ENCODE measurements at regions not wholly inside any gene's neighbourhood (a gene's known extent, or its start where the extent isn't known, plus 50 kb on each side); places are given as distances from the start of the nearest gene placed in this dataset.
"Not testable (repeated sequence)": the region's sequence is repeated elsewhere in the genome, so short reads cannot be mapped to it uniquely, and the experiment has no call there.

GRCh38 chr3:153855772-153856171 lies 265.4 kb upstream of the ARHGEF26 start:
- no peaks in the 10 kb centered on the region for H3K36me3 Mint-ChIP-seq (ENCODE audit: low read depth)
- H3K27ac Mint-ChIP-seq, result no peak overlapping the region
- ATAC-seq (no peak), DNase-seq (no peak)
- CTCF ChIA-PET, result no interaction called here
- no peaks in the 10 kb centered on the region for H3K9me3 Mint-ChIP-seq (ENCODE audit: insufficient read depth)
- POLR2A ChIA-PET, result no interaction called here
- H3K27me3 Mint-ChIP-seq (ENCODE audit: low read depth), result no peaks in the 10 kb centered on the region
- H3K4me1 Mint-ChIP-seq (ENCODE audit: low read depth), result no peaks in the 10 kb centered on the region
- H3K4me3 Mint-ChIP-seq, result no peak overlapping the region

- H3K9me3 Mint-ChIP-seq (ENCODE audit: insufficient read depth), result no peaks in the 10 kb centered on the region
- no peak overlapping the region for H3K4me3 Mint-ChIP-seq
- DNase-seq (no peak), ATAC-seq (no peak)
- CTCF ChIA-PET, result no interaction called here
- no peaks in the 10 kb centered on the region for H3K4me1 Mint-ChIP-seq (ENCODE audit: low read depth)
- POLR2A ChIA-PET, result no interaction called here
- H3K27me3 Mint-ChIP-seq (ENCODE audit: low read depth), result no peaks in the 10 kb centered on the region
- H3K36me3 Mint-ChIP-seq (ENCODE audit: low read depth), result no peaks in the 10 kb centered on the region
- no peak overlapping the region for H3K27ac Mint-ChIP-seq
These were observed 264.3 kb upstream of the ARHGEF26 start for GRCh38 chr3:153856932-153857331.

GRCh38 chr3:153864793-153865192 lies 256.4 kb upstream of the ARHGEF26 start:
- no peak overlapping the region for H3K27ac Mint-ChIP-seq
- CTCF ChIA-PET, result no interaction called here

GRCh38 chr3:153866901-153867300 lies 254.3 kb upstream of the ARHGEF26 start:
- DNase-seq (no peak), ATAC-seq (no peak)
- ChIA-PET POLR2A (no interaction called here), CTCF (no interaction called here)
- Mint-ChIP-seq H3K9me3 (ENCODE audit: insufficient read depth) (no peaks in the 10 kb centered on the region), H3K4me3 (no peak overlapping the region), H3K36me3 (ENCODE audit: low read depth) (no peaks in the 10 kb centered on the region), H3K27ac (no peak overlapping the region), H3K27me3 (ENCODE audit: low read depth) (no peaks in the 10 kb centered on the region), H3K4me1 (ENCODE audit: low read depth) (no peaks in the 10 kb centered on the region)

More at GRCh38 chr3:153864793-153865192, 256.4 kb upstream of the ARHGEF26 start:
- H3K4me3 Mint-ChIP-seq, result no peak overlapping the region
- H3K36me3 Mint-ChIP-seq (ENCODE audit: low read depth), result no peaks in the 10 kb centered on the region
- POLR2A ChIA-PET, result no interaction called here
- no peaks in the 10 kb centered on the region for H3K27me3 Mint-ChIP-seq (ENCODE audit: low read depth)
- H3K9me3 Mint-ChIP-seq (ENCODE audit: insufficient read depth), result no peaks in the 10 kb centered on the region
- ATAC-seq (no peak), DNase-seq (no peak)
- no peaks in the 10 kb centered on the region for H3K4me1 Mint-ChIP-seq (ENCODE audit: low read depth)

- H3K9me3 Mint-ChIP-seq (ENCODE audit: insufficient read depth); H3K4me1 Mint-ChIP-seq (ENCODE audit: low read depth); ATAC-seq; CTCF ChIA-PET; H3K27me3 Mint-ChIP-seq (ENCODE audit: low read depth); DNase-seq; POLR2A ChIA-PET; H3K36me3 Mint-ChIP-seq (ENCODE audit: low read depth); H3K27ac Mint-ChIP-seq; H3K4me3 Mint-ChIP-seq: not testable (repeated sequence)
These were observed 246.8 kb upstream of the ARHGEF26 start for GRCh38 chr3:153874348-153874747.

GRCh38 chr3:153880493-153880892 lies 240.7 kb upstream of the ARHGEF26 start:
- POLR2A ChIA-PET, result no interaction called here
- no peaks in the 10 kb centered on the region for H3K36me3 Mint-ChIP-seq (ENCODE audit: low read depth)

GRCh38 chr3:153881201-153881600 lies 240.0 kb upstream of the ARHGEF26 start:
- Mint-ChIP-seq H3K4me3 (no peak overlapping the region), H3K36me3 (ENCODE audit: low read depth) (no peaks in the 10 kb centered on the region), H3K27ac (no peak overlapping the region), H3K4me1 (ENCODE audit: low read depth) (no peaks in the 10 kb centered on the region), H3K9me3 (ENCODE audit: insufficient read depth) (no peaks in the 10 kb centered on the region), H3K27me3 (ENCODE audit: low read depth) (no peaks in the 10 kb centered on the region)
- ChIA-PET CTCF (no interaction called here), POLR2A (no interaction called here)
- DNase-seq, result no peak
- ATAC-seq, result no peak

More at GRCh38 chr3:153880493-153880892, 240.7 kb upstream of the ARHGEF26 start:
- CTCF ChIA-PET, result no interaction called here
- Mint-ChIP-seq H3K4me3 (no peak overlapping the region), H3K27ac (no peak overlapping the region), H3K4me1 (ENCODE audit: low read depth) (no peaks in the 10 kb centered on the region), H3K27me3 (ENCODE audit: low read depth) (no peaks in the 10 kb centered on the region), H3K9me3 (ENCODE audit: insufficient read depth) (no peaks in the 10 kb centered on the region)
- ATAC-seq (no peak), DNase-seq (no peak)

GRCh38 chr3:153885359-153885758 lies 235.8 kb upstream of the ARHGEF26 start:
- ATAC-seq (no peak), DNase-seq (no peak)
- ChIA-PET POLR2A (no interaction called here), CTCF (interaction anchor here (1.3 kb wide), 1 partner anchor 9 kb away, joined by 3 read pairs; no protein-coding TSS in a partner anchor)
- Mint-ChIP-seq H3K4me1 (ENCODE audit: low read depth) (no peaks in the 10 kb centered on the region), H3K27me3 (ENCODE audit: low read depth) (no peaks in the 10 kb centered on the region), H3K9me3 (ENCODE audit: insufficient read depth) (no peaks in the 10 kb centered on the region), H3K27ac (no peak overlapping the region), H3K36me3 (ENCODE audit: low read depth) (no peaks in the 10 kb centered on the region), H3K4me3 (no peak overlapping the region)

- Mint-ChIP-seq H3K27ac (no peak overlapping the region), H3K4me1 (ENCODE audit: low read depth) (no peaks in the 10 kb centered on the region), H3K27me3 (ENCODE audit: low read depth) (no peaks in the 10 kb centered on the region), H3K4me3 (no peak overlapping the region), H3K9me3 (ENCODE audit: insufficient read depth) (no peaks in the 10 kb centered on the region), H3K36me3 (ENCODE audit: low read depth) (no peaks in the 10 kb centered on the region)
- no peak for ATAC-seq
- ChIA-PET CTCF (no interaction called here), POLR2A (no interaction called here)
- no peak for DNase-seq
These were observed 231.3 kb upstream of the ARHGEF26 start for GRCh38 chr3:153889905-153890334.

GRCh38 chr3:153892126-153892525 lies 229.1 kb upstream of the ARHGEF26 start:
- ChIA-PET POLR2A (no interaction called here), CTCF (no interaction called here)
- Mint-ChIP-seq H3K4me3 (no peak overlapping the region), H3K27me3 (ENCODE audit: low read depth) (no peaks in the 10 kb centered on the region), H3K36me3 (ENCODE audit: low read depth) (no peaks in the 10 kb centered on the region), H3K27ac (no peak overlapping the region), H3K4me1 (ENCODE audit: low read depth) (no peaks in the 10 kb centered on the region), H3K9me3 (ENCODE audit: insufficient read depth) (no peaks in the 10 kb centered on the region)
- no peak for DNase-seq
- ATAC-seq, result no peak

GRCh38 chr3:153894857-153895256 lies 226.3 kb upstream of the ARHGEF26 start:
- no peaks in the 10 kb centered on the region for H3K9me3 Mint-ChIP-seq (ENCODE audit: insufficient read depth)
- ATAC-seq (no peak), DNase-seq (no peak)
- no peaks in the 10 kb centered on the region for H3K4me1 Mint-ChIP-seq (ENCODE audit: low read depth)
- no peaks in the 10 kb centered on the region for H3K27me3 Mint-ChIP-seq (ENCODE audit: low read depth)
- ChIA-PET POLR2A (no interaction called here), CTCF (interaction anchor here (1.1 kb wide), 1 partner anchor 9 kb away, joined by 3 read pairs; no protein-coding TSS in a partner anchor)
- H3K27ac Mint-ChIP-seq, result no peak overlapping the region
- H3K4me3 Mint-ChIP-seq, result no peak overlapping the region
- H3K36me3 Mint-ChIP-seq (ENCODE audit: low read depth), result no peaks in the 10 kb centered on the region

- Mint-ChIP-seq H3K4me3 (no peak overlapping the region), H3K27me3 (ENCODE audit: low read depth) (no peaks in the 10 kb centered on the region), H3K36me3 (ENCODE audit: low read depth) (no peaks in the 10 kb centered on the region), H3K4me1 (ENCODE audit: low read depth) (no peaks in the 10 kb centered on the region), H3K9me3 (ENCODE audit: insufficient read depth) (no peaks in the 10 kb centered on the region), H3K27ac (no peak overlapping the region)
- CTCF ChIA-PET, result no interaction called here
- ATAC-seq (no peak), DNase-seq (no peak)
- POLR2A ChIA-PET, result no interaction called here
These were observed 225.0 kb upstream of the ARHGEF26 start for GRCh38 chr3:153896197-153896596.

- no peak overlapping the region for H3K27ac Mint-ChIP-seq
- no peaks in the 10 kb centered on the region for H3K27me3 Mint-ChIP-seq (ENCODE audit: low read depth)
- no peaks in the 10 kb centered on the region for H3K4me1 Mint-ChIP-seq (ENCODE audit: low read depth)
- ChIA-PET CTCF (no interaction called here), POLR2A (no interaction called here)
- H3K36me3 Mint-ChIP-seq (ENCODE audit: low read depth), result no peaks in the 10 kb centered on the region
- ATAC-seq (no peak), DNase-seq (no peak)
- H3K4me3 Mint-ChIP-seq, result no peak overlapping the region
- no peaks in the 10 kb centered on the region for H3K9me3 Mint-ChIP-seq (ENCODE audit: insufficient read depth)
These were observed 224.0 kb upstream of the ARHGEF26 start for GRCh38 chr3:153897025-153897723.

Data from activated CD8-positive, alpha-beta T cell treated with anti-CD3 and anti-CD28 coated beads, Interleukin-2, amount 10 ng/mL, durations not matched to agents 7 days and 5 days (primary cell).